Mesenchymal stem cell (in vitro differentiated cells and primary cell): ENCODE measurements at regions not wholly inside any gene's neighbourhood (a gene's known extent, or its start where the extent isn't known, plus 50 kb on each side); places are given as distances from the start of the nearest gene placed in this dataset.
"Not testable (repeated sequence)": the region's sequence is repeated elsewhere in the genome, so short reads cannot be mapped to it uniquely, and the experiment has no call there.

ENCODE experiments used
- DNase-seq: peaks from one replicate; pipeline ENCODE4 v3.0.0-alpha.2; 2013
- H2AFZ ChIP-seq: one replicate; pipeline ENCODE4 v1.6.1; 2013; ENCODE audit warnings: low read depth, mild to moderate bottlenecking, control low read depth, inconsistent platforms, low read length, moderate library complexity
- H2AK5ac ChIP-seq: 2 replicates; pipeline ENCODE4 v1.6.1; 2013; ENCODE audit warnings: low read length, moderate library complexity, mild to moderate bottlenecking, inconsistent platforms; ENCODE audit not compliant: severe bottlenecking
- H2BK120ac ChIP-seq: one replicate; pipeline ENCODE4 v1.6.1; 2013; ENCODE audit warnings: low read depth, mild to moderate bottlenecking, inconsistent platforms, low read length, moderate library complexity
- H2BK12ac ChIP-seq, 2 experiments: one replicate each; pipeline ENCODE4 v1.6.1; 2013; ENCODE audit warnings: inconsistent platforms in 2 of 2, low read length in 2 of 2, mild to moderate bottlenecking in 2 of 2, moderate library complexity in 2 of 2, control low read depth in 1 of 2
- H2BK15ac ChIP-seq: one replicate; pipeline ENCODE4 v1.6.1; 2013; ENCODE audit warnings: mild to moderate bottlenecking, low read depth, inconsistent platforms; ENCODE audit not compliant: poor library complexity, severe bottlenecking
- H2BK5ac ChIP-seq: 2 replicates; pipeline ENCODE4 v1.6.1; 2013; ENCODE audit warnings: low read depth, mild to moderate bottlenecking, low read length, control low read depth, inconsistent platforms; ENCODE audit not compliant: poor library complexity, severe bottlenecking
- H3K14ac ChIP-seq, 2 experiments: one replicate each; pipeline ENCODE4 v1.6.1; 2013; ENCODE audit warnings: inconsistent platforms in 2 of 2, low read length in 2 of 2, control low read depth in 1 of 2, mild to moderate bottlenecking in 1 of 2, moderate library complexity in 1 of 2
- H3K18ac ChIP-seq, 2 experiments: one replicate each; pipeline ENCODE4 v1.6.1; 2013; ENCODE audit warnings: inconsistent platforms in 2 of 2, low read length in 2 of 2, control low read depth in 1 of 2, low read depth in 1 of 2, mild to moderate bottlenecking in 1 of 2
- H3K23ac ChIP-seq, 2 experiments: one replicate each; pipeline ENCODE4 v1.6.1; 2013; ENCODE audit warnings: inconsistent platforms in 2 of 2, low read length in 2 of 2, mild to moderate bottlenecking in 2 of 2, moderate library complexity in 2 of 2, control low read depth in 1 of 2
- H3K27ac ChIP-seq: 2 replicates; pipeline ENCODE4 v1.5.1; 2013; ENCODE audit warnings: mild to moderate bottlenecking, moderate library complexity, low read length, control low read depth, inconsistent platforms; ENCODE audit not compliant: poor library complexity, severe bottlenecking
- H3K27me3 ChIP-seq, 2 experiments: 2 replicates each; pipeline versions ENCODE4 v1.6.1 to v1.7.0; 2013; ENCODE audit warnings: low read length in 2 of 2, mild to moderate bottlenecking in 2 of 2, moderate library complexity in 2 of 2, control low read depth in 1 of 2, inconsistent platforms in 1 of 2; ENCODE audit not compliant: control insufficient read depth in 1 of 2, insufficient read depth in 1 of 2
- H3K36me3 ChIP-seq, 2 experiments: 2 replicates each; pipeline versions ENCODE4 v1.6.1 to v1.7.0; 2013; ENCODE audit warnings: low read length in 2 of 2, control low read depth in 1 of 2, inconsistent platforms in 1 of 2, low read depth in 1 of 2, mild to moderate bottlenecking in 1 of 2; ENCODE audit not compliant: insufficient read depth in 2 of 2, control insufficient read depth in 1 of 2
- H3K4ac ChIP-seq, 2 experiments: one replicate each; pipeline ENCODE4 v1.6.1; 2013; ENCODE audit warnings: inconsistent platforms in 2 of 2, low read length in 2 of 2, mild to moderate bottlenecking in 2 of 2, moderate library complexity in 2 of 2, control low read depth in 1 of 2, low read depth in 1 of 2
- H3K4me1 ChIP-seq: 2 replicates; pipeline ENCODE4 v1.6.1; 2013; ENCODE audit warnings: low read depth, low read length, control low read depth; ENCODE audit not compliant: control insufficient read depth, insufficient read depth
- H3K4me2 ChIP-seq: 2 replicates; pipeline ENCODE4 v1.6.1; 2013; ENCODE audit warnings: low read length, mild to moderate bottlenecking, inconsistent platforms; ENCODE audit not compliant: poor library complexity, severe bottlenecking
- H3K4me3 ChIP-seq, 2 experiments: 2 replicates each; pipeline versions ENCODE4 v1.5.1 to v1.7.0; 2013; ENCODE audit warnings: low read length in 2 of 2, mild to moderate bottlenecking in 2 of 2, control low read depth in 1 of 2, low read depth in 1 of 2; ENCODE audit not compliant: insufficient read depth in 1 of 2
- H3K79me1 ChIP-seq: replicated peaks from 2 replicates; pipeline ENCODE4 v1.6.1; 2013; ENCODE audit warnings: mild to moderate bottlenecking, control low read depth, low read length, inconsistent platforms; ENCODE audit not compliant: poor library complexity, severe bottlenecking
- H3K9ac ChIP-seq: 2 replicates; pipeline ENCODE4 v1.7.0; 2013; ENCODE audit warnings: mild to moderate bottlenecking, low read length, moderate library complexity
- H3K9me3 ChIP-seq: 2 replicates; pipeline ENCODE4 v1.7.0; 2013; ENCODE audit warnings: mild to moderate bottlenecking, low read length; ENCODE audit not compliant: control insufficient read depth
- H4K8ac ChIP-seq: one replicate; pipeline ENCODE4 v1.6.1; 2013; ENCODE audit warnings: inconsistent platforms, mild to moderate bottlenecking, low read length, moderate library complexity
- H4K91ac ChIP-seq: one replicate; pipeline ENCODE4 v1.6.1; 2013; ENCODE audit warnings: mild to moderate bottlenecking, low read length, inconsistent platforms
- WGBS: methylation state at CpG from one replicate; pipeline ENCODE4 v1.1.7; 2013; ENCODE audit warnings: mixed read lengths; 5-methylcytosine and 5-hydroxymethylcytosine counted together

DNA sequence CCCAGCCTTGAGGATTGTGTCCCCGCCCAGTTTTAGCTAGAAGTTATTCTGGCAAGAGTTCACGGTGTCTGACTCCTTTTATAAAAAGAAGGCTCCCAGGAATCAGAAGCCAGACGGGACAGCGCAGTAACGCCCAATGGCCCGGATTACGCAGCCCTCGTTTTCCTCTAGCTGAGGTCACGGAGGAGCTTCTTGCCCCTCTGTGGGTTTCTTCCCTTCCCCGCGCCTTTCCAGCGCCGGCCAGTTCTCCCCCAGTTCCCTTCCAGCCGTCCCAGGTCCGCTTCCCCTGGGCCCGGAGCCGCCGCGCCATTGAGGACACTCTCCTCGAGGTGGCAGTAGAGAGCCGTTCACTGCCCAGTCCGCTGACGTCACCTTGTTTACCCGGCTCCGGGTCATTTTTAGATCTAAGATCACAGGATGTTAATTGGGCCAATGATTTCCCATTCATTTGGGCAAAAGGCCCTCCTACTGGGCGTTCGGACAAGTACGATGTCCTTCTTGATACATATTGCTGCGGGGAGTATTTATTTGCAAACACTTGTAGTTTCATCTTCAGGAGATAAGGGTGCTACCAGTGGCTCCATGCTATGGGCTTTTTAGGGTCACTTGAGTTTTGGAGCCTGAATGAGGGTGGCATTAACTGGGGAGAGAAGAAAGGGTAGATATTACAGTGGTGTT lies 81.5 kb upstream of the PPM1B start:
- WGBS = 7% methylated on average over 29 of the region's 29 CpGs

DNA sequence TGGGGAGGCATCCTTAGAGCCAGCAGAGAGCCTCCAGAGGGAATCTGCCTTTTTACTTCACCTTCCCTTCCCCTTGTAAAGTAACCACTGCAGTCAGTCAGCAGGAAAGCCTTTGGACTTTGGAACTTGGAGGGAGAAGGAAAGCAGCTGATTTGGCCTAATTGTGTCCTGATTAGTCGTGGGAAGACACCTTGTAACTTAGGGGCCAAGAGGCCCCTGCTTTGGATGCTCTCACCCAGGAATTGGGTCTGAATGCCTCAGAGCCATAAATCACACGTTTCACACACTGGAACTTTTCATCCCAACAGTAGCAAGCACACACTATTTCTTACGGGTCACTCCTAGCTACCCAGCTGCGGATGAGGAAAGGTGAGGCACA lies 81.0 kb upstream of the PPM1B start:
- Histone ChIP-seq H2BK5ac (peak overlapping the region; percentile 15), H3K4ac (peak overlapping the region in 1 of 2 experiments; percentile 81), H3K23ac (no peak overlapping the region), H3K36me3 (no peaks in the 10 kb centered on the region), H2BK15ac (no peak overlapping the region), H3K79me1 (peaks cover 4% of the 10 kb centered on the region), H3K4me3 (peak overlapping the region in 1 of 2 experiments; percentile 69), H3K9me3 (no peaks in the 10 kb centered on the region), H3K4me2 (peak overlapping the region; percentile 70), H4K91ac (no peak overlapping the region), H3K27ac (peak overlapping the region; percentile 45), H2AFZ (peak overlapping the region; percentile 68), H3K27me3 (no peaks in the 10 kb centered on the region), H3K4me1 (peaks cover 21% of the 10 kb centered on the region), H3K18ac (no peak overlapping the region), H3K14ac (no peak overlapping the region), H2AK5ac (peak overlapping the region; percentile 53), H2BK12ac (peak overlapping the region in 1 of 2 experiments; percentile 80), H2BK120ac (no peak overlapping the region), H4K8ac (peak overlapping the region; percentile 38), H3K9ac (peak overlapping the region; percentile 84)
- DNase-seq = peak; percentile 21
- WGBS = 46% methylated on average over 4 of the region's 4 CpGs

More for the DNA sequence above, 81.5 kb upstream of the PPM1B start:
- no peak overlapping the region for H3K18ac ChIP-seq
- peak overlapping the region in 1 of 2 experiments; percentile 69 for H3K4me3 ChIP-seq
- H3K4me2 ChIP-seq = peak overlapping the region; percentile 70
- no peak overlapping the region for H3K14ac ChIP-seq
- peak overlapping the region; percentile 49 for H2BK120ac ChIP-seq
- no peak overlapping the region for H3K23ac ChIP-seq
- H2AFZ ChIP-seq = peak overlapping the region; percentile 68
- no peaks in the 10 kb centered on the region for H3K36me3 ChIP-seq
- H2BK12ac ChIP-seq = peak overlapping the region; percentile 52 to 71
- H4K8ac ChIP-seq = peak overlapping the region; percentile 79
- H3K4me1 ChIP-seq = peaks cover 21% of the 10 kb centered on the region
- H2BK15ac ChIP-seq = no peak overlapping the region
- H2AK5ac ChIP-seq = no peak overlapping the region
- no peak overlapping the region for H2BK5ac ChIP-seq
- no peak overlapping the region for H4K91ac ChIP-seq
- peak; percentile 79 for DNase-seq
- H3K27ac ChIP-seq = peak overlapping the region; percentile 45
- peaks cover 4% of the 10 kb centered on the region for H3K79me1 ChIP-seq
- H3K4ac ChIP-seq = peak overlapping the region in 1 of 2 experiments; percentile 33
- H3K27me3 ChIP-seq = no peaks in the 10 kb centered on the region
- no peaks in the 10 kb centered on the region for H3K9me3 ChIP-seq
- peak overlapping the region; percentile 84 for H3K9ac ChIP-seq

DNA sequence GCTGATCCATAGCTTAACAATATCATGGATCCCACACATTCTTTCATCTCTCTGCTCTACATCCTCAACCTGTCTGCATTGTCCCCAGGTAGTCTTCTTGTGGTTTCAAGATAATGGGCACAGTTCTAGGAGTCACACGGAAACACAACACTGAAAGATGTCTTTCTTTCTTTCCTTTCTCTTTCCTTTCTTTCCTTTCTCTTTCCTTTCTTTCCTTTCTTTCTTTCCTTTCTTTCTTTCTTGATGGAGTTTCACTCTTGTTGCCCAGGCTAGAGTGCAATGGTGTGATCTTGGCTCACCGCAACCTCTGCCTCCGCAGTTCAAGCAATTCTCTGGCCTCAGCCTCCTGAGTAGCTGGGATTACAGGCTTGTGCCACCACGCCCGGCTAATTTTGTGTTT lies 76.2 kb upstream of the PPM1B start:
- H2BK15ac ChIP-seq, H2BK120ac ChIP-seq, H2BK5ac ChIP-seq, H2AK5ac ChIP-seq, H3K27ac ChIP-seq, H3K23ac ChIP-seq, H3K4me3 ChIP-seq, DNase-seq, H3K4ac ChIP-seq, H2BK12ac ChIP-seq, H3K9me3 ChIP-seq, H4K8ac ChIP-seq, H3K79me1 ChIP-seq, H3K18ac ChIP-seq, H4K91ac ChIP-seq, H2AFZ ChIP-seq, H3K9ac ChIP-seq, H3K14ac ChIP-seq, H3K27me3 ChIP-seq, H3K4me2 ChIP-seq, H3K36me3 ChIP-seq: not testable (repeated sequence)
- peaks cover 23% of the 10 kb centered on the region for H3K4me1 ChIP-seq
- WGBS = over 99% methylated on average over 3 of the region's 5 CpGs

DNA sequence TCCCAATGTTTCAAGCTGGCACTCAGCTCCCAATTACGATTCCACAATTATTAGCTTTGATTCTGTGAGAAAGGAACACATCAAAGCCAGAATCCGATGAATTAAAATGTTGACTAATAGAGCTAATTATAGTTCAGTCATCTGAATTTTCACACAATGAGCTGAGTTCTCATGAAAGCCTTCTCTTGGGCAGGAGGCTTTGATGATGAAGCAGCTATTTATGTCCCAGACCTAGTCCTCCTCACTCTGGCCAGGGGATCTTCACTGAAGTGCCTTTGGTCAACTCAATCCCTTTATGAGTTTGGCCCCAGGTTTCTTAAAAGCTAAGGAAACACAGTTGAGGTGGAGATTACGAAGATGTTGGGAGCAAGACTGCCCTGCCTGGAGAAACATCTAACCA lies 74.7 kb upstream of the PPM1B start:
- Histone ChIP-seq H3K9me3 (no peaks in the 10 kb centered on the region), H3K23ac (no peak overlapping the region), H2BK120ac (no peak overlapping the region), H3K14ac (no peak overlapping the region), H3K18ac (no peak overlapping the region), H3K4ac (no peak overlapping the region), H2AK5ac (no peak overlapping the region), H2BK5ac (no peak overlapping the region), H2BK12ac (no peak overlapping the region), H3K27ac (no peak overlapping the region), H2BK15ac (no peak overlapping the region), H3K79me1 (no peaks in the 10 kb centered on the region), H3K27me3 (no peaks in the 10 kb centered on the region), H3K4me2 (no peak overlapping the region), H2AFZ (no peak overlapping the region), H4K91ac (no peak overlapping the region), H3K4me3 (no peak overlapping the region), H3K36me3 (no peaks in the 10 kb centered on the region), H3K9ac (no peak overlapping the region), H4K8ac (no peak overlapping the region), H3K4me1 (peaks cover 22% of the 10 kb centered on the region)
- WGBS = 93% methylated on average over 2 of the region's 3 CpGs
- DNase-seq = no peak
